ENCODE measurements at regions not wholly inside any gene's neighbourhood (a gene's known extent, or its start where the extent isn't known, plus 50 kb on each side); places are given as distances from the start of the nearest gene placed in this dataset.

DNA sequence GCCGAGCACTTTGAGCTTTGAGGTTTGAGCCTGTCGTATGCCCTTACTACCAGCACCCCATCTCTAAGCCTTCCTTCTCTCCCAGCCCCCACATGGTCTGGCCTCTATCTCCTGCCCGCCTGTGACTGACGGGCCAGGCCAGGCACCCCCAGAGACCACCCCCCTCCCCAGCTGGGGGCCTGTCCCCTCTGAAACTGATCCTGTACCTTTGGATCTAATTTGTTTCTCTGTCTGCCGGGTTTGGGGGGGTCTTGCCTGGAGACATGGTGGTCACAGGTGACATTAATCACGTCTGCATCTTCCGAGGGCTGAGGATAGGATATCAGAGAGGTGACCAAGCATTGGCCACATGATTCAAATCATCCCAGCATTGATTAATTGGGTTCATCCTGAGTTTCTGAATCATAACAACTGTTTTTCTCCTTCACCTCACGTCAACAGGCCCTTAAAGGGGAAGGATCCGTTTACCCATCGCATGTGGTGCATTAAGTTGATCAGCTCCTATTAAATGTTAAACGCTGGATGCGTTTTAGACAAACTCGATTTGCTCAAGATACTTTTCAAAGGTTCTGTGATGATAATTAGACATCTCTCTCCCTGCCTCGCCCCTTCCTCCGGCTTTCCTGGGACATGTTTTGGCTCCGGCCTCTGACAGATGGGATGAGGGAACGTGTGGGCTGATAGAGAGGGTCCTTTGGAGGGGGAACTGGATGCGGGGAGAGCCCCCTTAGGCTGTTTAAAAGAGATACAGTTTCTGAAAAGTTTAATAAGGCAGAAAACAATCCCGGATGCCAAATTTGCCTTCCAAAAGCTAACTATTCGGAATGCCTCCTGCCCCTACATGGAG is 63.3 kb upstream of the TBX3 start:
- Histone ChIP-seq H3K4me2 (peak overlapping the region; percentile 64), H3K27ac (peak overlapping the region; percentile 90), H4K20me1 (ENCODE audit: insufficient read depth, poor library complexity, severe bottlenecking) (no peaks in the 10 kb centered on the region), H3K4me3 (no peak overlapping the region), H3K27me3 (no peaks in the 10 kb centered on the region), H3K9me2 (replicated peaks; ENCODE audit: insufficient read depth) (no peaks in the 10 kb centered on the region), H3K79me2 (peaks cover 2% of the 10 kb centered on the region), H2AFZ (no peak overlapping the region), H3K36me3 (replicated peaks; ENCODE audit: insufficient read depth, low read depth) (no peaks in the 10 kb centered on the region), H3K9me3 (ENCODE audit: low read depth) (no peaks in the 10 kb centered on the region), H3K4me1 (ENCODE audit: insufficient read depth) (peaks cover 46% of the 10 kb centered on the region)
- no peak for TF ChIP-seq EZH2phosphoT487 (IDR thresholded peaks at IDR 0.05; ENCODE audit: low read depth, severe bottlenecking, unreplicated experiment)
- TF ChIP-seq, protein P1, sequence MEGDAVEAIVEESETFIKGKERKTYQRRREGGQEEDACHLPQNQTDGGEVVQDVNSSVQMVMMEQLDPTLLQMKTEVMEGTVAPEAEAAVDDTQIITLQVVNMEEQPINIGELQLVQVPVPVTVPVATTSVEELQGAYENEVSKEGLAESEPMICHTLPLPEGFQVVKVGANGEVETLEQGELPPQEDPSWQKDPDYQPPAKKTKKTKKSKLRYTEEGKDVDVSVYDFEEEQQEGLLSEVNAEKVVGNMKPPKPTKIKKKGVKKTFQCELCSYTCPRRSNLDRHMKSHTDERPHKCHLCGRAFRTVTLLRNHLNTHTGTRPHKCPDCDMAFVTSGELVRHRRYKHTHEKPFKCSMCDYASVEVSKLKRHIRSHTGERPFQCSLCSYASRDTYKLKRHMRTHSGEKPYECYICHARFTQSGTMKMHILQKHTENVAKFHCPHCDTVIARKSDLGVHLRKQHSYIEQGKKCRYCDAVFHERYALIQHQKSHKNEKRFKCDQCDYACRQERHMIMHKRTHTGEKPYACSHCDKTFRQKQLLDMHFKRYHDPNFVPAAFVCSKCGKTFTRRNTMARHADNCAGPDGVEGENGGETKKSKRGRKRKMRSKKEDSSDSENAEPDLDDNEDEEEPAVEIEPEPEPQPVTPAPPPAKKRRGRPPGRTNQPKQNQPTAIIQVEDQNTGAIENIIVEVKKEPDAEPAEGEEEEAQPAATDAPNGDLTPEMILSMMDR (IDR thresholded peaks at IDR 0.05; ENCODE audit: poor library complexity), result no peak
- no peak for TF ChIP-seq EZH2 (IDR thresholded peaks at IDR 0.05; ENCODE audit: borderline replicate concordance)
- no peak for DNase-seq (ENCODE audit: low spot score)
- 59% methylated on average over 19 of the region's 20 CpGs for WGBS (ENCODE audit: low lambda C conversion rate, missing lambda C conversion rate)

DNA sequence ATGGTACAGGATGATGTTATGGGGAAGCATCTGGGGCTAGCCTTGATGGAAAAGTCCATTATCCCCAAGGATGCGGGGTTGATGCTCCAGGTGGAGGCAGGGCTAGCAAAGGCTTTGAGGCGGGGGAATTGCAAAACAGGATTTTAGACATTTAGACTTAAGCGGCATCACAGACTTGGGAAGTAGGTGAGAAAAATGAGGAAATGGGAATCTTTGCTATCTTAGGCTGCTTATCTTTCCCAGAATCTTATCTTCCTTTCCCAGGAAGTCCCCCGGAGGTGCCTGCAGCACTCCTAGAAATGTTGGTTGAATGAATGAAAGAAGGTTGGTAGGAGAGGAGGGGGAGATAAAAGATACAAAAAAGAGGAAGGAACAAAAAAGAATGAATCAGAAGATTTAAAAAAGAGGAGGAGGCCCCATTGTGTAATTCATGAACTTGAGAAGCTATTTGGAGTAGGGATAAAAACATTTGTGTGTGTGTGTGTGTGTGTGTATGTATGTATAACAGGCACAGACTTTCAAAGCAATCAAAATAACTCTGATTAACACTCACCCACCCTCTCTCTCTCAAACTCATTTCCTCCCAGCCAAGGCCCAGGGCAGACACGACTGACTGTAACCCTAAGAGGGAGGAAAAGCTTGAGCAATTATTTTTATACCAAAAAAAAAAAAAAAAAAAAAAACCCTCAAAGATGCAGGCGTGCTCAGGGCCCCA is 62.5 kb upstream of the TBX3 start:
- Histone ChIP-seq H2AFZ (no peak overlapping the region), H3K9me2 (replicated peaks; ENCODE audit: insufficient read depth) (no peaks in the 10 kb centered on the region), H3K4me3 (no peak overlapping the region), H3K27ac (peak overlapping the region; percentile 90), H3K27me3 (no peaks in the 10 kb centered on the region), H3K36me3 (replicated peaks; ENCODE audit: insufficient read depth, low read depth) (no peaks in the 10 kb centered on the region), H3K79me2 (peaks cover 2% of the 10 kb centered on the region), H3K9me3 (ENCODE audit: low read depth) (no peaks in the 10 kb centered on the region), H4K20me1 (ENCODE audit: insufficient read depth, poor library complexity, severe bottlenecking) (no peaks in the 10 kb centered on the region), H3K4me2 (peak overlapping the region; percentile 64), H3K4me1 (ENCODE audit: insufficient read depth) (peaks cover 38% of the 10 kb centered on the region)
- DNase-seq (ENCODE audit: low spot score), result no peak
- no peak for TF ChIP-seq EZH2 (IDR thresholded peaks at IDR 0.05; ENCODE audit: borderline replicate concordance)
- no peak for TF ChIP-seq EZH2phosphoT487 (IDR thresholded peaks at IDR 0.05; ENCODE audit: low read depth, severe bottlenecking, unreplicated experiment)
- TF ChIP-seq, protein P1 (IDR thresholded peaks at IDR 0.05; ENCODE audit: poor library complexity), result no peak
- 47% methylated on average over 5 of the region's 6 CpGs for WGBS (ENCODE audit: low lambda C conversion rate, missing lambda C conversion rate)

DNA sequence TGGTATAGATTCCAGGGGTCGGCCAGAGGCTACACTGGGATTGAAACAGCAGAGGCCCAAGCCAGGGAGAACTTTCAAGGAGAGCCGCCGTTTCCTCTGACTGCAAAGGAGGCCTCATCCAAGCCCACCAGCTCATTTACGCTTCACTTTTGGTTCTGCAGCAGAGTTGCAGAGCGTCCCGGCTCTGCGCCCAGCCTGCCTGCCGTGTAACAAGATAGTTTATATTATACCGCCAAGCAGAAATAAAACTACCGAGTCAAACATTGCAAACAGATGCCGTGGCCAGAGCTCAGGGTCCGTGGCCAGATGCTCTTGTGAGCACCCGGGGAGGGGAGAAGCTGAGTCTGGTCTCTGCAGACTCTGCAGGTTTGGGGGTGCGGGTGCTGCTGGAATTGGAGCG is 60.7 kb upstream of the TBX3 start:
- peaks cover 2% of the 10 kb centered on the region for H3K79me2 ChIP-seq
- H3K36me3 ChIP-seq (replicated peaks; ENCODE audit: insufficient read depth, low read depth), result no peaks in the 10 kb centered on the region
- no peak overlapping the region for H3K4me3 ChIP-seq
- H3K9me3 ChIP-seq (ENCODE audit: low read depth), result no peaks in the 10 kb centered on the region
- H4K20me1 ChIP-seq (ENCODE audit: insufficient read depth, poor library complexity, severe bottlenecking), result no peaks in the 10 kb centered on the region
- peak; percentile 72 for DNase-seq (ENCODE audit: low spot score)
- peak overlapping the region; percentile 90 for H3K27ac ChIP-seq
- H3K4me2 ChIP-seq, result peak overlapping the region; percentile 43
- WGBS (ENCODE audit: low lambda C conversion rate, missing lambda C conversion rate), result 66% methylated on average over 15 of the region's 15 CpGs
- no peak overlapping the region for H2AFZ ChIP-seq
- no peaks in the 10 kb centered on the region for H3K9me2 ChIP-seq (replicated peaks; ENCODE audit: insufficient read depth)
- TF ChIP-seq, protein P1 (IDR thresholded peaks at IDR 0.05; ENCODE audit: poor library complexity), result no peak
- TF ChIP-seq EZH2phosphoT487 (IDR thresholded peaks at IDR 0.05; ENCODE audit: low read depth, severe bottlenecking, unreplicated experiment), result no peak
- no peak for TF ChIP-seq EZH2 (IDR thresholded peaks at IDR 0.05; ENCODE audit: borderline replicate concordance)
- H3K4me1 ChIP-seq (ENCODE audit: insufficient read depth), result peaks cover 30% of the 10 kb centered on the region
- H3K27me3 ChIP-seq, result no peaks in the 10 kb centered on the region

Measured in hepatocyte (in vitro differentiated cells).